ENCODE measurements at regions not wholly inside any gene's neighbourhood (a gene's known extent, or its start where the extent isn't known, plus 50 kb on each side); places are given as distances from the start of the nearest gene placed in this dataset.

GRCh38 chr3:17800232-17800631, 57.8 kb upstream of the TBC1D5 start:
- DNase-seq (no peak), ATAC-seq (ENCODE audit: low FRiP score in 2 of 2) (no peak)
- H3K9me3 ChIP-seq = no peaks in the 10 kb centered on the region
- H3K36me3 ChIP-seq = no peaks in the 10 kb centered on the region
- H3K4me1 ChIP-seq = no peaks in the 10 kb centered on the region
- WGBS, 2 donors = 96 to 98% methylated on average over 2 of the region's 2 CpGs
- H3K27me3 ChIP-seq = no peaks in the 10 kb centered on the region
- H3K27ac ChIP-seq = no peak overlapping the region
- H3K4me3 ChIP-seq = no peak overlapping the region
- TF ChIP-seq EP300 (IDR thresholded peaks at IDR 0.05) (no peak), POLR2AphosphoS5 (IDR thresholded peaks at IDR 0.05) (no peak), POLR2A (IDR thresholded peaks at IDR 0.05) (no peak), CTCF (IDR thresholded peaks at IDR 0.05) (no peak)

GRCh38 chr3:17799312-17799711, 56.9 kb upstream of the TBC1D5 start:
- ATAC-seq (ENCODE audit: low FRiP score in 2 of 2) (no peak), DNase-seq (no peak)
- Histone ChIP-seq H3K4me1 (no peaks in the 10 kb centered on the region), H3K9me3 (no peaks in the 10 kb centered on the region), H3K27me3 (no peaks in the 10 kb centered on the region), H3K4me3 (no peak overlapping the region), H3K36me3 (no peaks in the 10 kb centered on the region), H3K27ac (no peak overlapping the region)
- 94 to 96% methylated on average over 5 of the region's 5 CpGs for WGBS, 2 donors
- TF ChIP-seq EP300 (IDR thresholded peaks at IDR 0.05) = no peak

- no peaks in the 10 kb centered on the region for H3K4me1 ChIP-seq
- H3K9me3 ChIP-seq = no peaks in the 10 kb centered on the region
- no peak overlapping the region for H3K27ac ChIP-seq
- H3K4me3 ChIP-seq = no peak overlapping the region
- no peak for TF ChIP-seq POLR2A (IDR thresholded peaks at IDR 0.05)
- no peak for TF ChIP-seq POLR2AphosphoS5 (IDR thresholded peaks at IDR 0.05)
- no peak for TF ChIP-seq EP300 (IDR thresholded peaks at IDR 0.05)
- TF ChIP-seq CTCF (IDR thresholded peaks at IDR 0.05) = no peak
- ATAC-seq (ENCODE audit: low FRiP score in 2 of 2) = no peak
- DNase-seq = no peak
- no peaks in the 10 kb centered on the region for H3K36me3 ChIP-seq
- no peaks in the 10 kb centered on the region for H3K27me3 ChIP-seq
These were observed 55.6 kb upstream of the TBC1D5 start for GRCh38 chr3:17798000-17798399.

- H3K4me3 ChIP-seq = no peak overlapping the region
- no peak overlapping the region for H3K27ac ChIP-seq
- TF ChIP-seq EP300 (IDR thresholded peaks at IDR 0.05) (no peak), POLR2AphosphoS5 (IDR thresholded peaks at IDR 0.05) (no peak), POLR2A (IDR thresholded peaks at IDR 0.05) (no peak), CTCF (IDR thresholded peaks at IDR 0.05) (no peak)
- H3K27me3 ChIP-seq = no peaks in the 10 kb centered on the region
- peaks cover 0 to 7% (median 6%) of the 10 kb centered on the region in 4 donors for H3K9me3 ChIP-seq
- no peaks in the 10 kb centered on the region for H3K36me3 ChIP-seq
- WGBS, 2 donors = 71 to 78% methylated on average over 3 of the region's 3 CpGs
- no peaks in the 10 kb centered on the region for H3K4me1 ChIP-seq
- ATAC-seq (ENCODE audit: low FRiP score in 2 of 2) (no peak), DNase-seq (no peak)
These were observed 53.3 kb upstream of the TBC1D5 start for GRCh38 chr3:17795711-17796110.

- Histone ChIP-seq H3K27ac (no peak overlapping the region), H3K27me3 (no peaks in the 10 kb centered on the region), H3K4me3 (no peak overlapping the region), H3K4me1 (no peaks in the 10 kb centered on the region), H3K36me3 (no peaks in the 10 kb centered on the region), H3K9me3 (peaks cover 0 to 7% (median 6%) of the 10 kb centered on the region in 4 donors)
- no peak for DNase-seq
- WGBS, 2 donors = 66 to 85% methylated on average over 1 of the region's 1 CpG
- no peak for TF ChIP-seq POLR2A (IDR thresholded peaks at IDR 0.05)
- no peak for TF ChIP-seq CTCF (IDR thresholded peaks at IDR 0.05)
- TF ChIP-seq POLR2AphosphoS5 (IDR thresholded peaks at IDR 0.05) = no peak
- TF ChIP-seq EP300 (IDR thresholded peaks at IDR 0.05) = no peak
- no peak for ATAC-seq (ENCODE audit: low FRiP score in 2 of 2)
These were observed 52.8 kb upstream of the TBC1D5 start for GRCh38 chr3:17795280-17795679.
